ENCODE measurements at regions not wholly inside any gene's neighbourhood (a gene's known extent, or its start where the extent isn't known, plus 50 kb on each side); places are given as distances from the start of the nearest gene placed in this dataset.

DNA sequence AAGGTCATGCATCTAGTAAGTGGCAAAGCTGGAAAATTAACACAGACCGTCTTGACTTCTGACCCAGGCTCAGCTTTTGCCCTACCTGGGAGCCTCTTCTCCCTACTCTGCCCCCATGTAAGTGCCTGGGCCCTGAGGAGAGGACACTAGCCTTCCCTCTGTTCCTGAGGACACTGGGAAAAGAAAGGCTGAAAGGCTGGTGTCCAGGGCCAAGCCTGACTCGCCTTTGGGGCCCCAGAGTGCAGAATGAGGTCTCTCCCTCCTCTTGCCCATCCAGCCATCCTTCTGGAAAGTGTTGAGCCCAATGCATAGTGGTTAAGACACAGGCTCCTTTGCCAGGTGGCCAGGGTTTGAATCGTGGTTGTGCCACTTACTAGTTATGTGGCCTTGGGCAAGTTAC is 91.5 kb downstream of the PJA1 start:
- ChIA-PET SMC1A (ENCODE audit: uncharacterized antibody, unreplicated experiment) (no interaction called here), POLR2A (no interaction called here)
- no peak for FAIRE-seq
- TF ChIP-seq, protein P1, sequence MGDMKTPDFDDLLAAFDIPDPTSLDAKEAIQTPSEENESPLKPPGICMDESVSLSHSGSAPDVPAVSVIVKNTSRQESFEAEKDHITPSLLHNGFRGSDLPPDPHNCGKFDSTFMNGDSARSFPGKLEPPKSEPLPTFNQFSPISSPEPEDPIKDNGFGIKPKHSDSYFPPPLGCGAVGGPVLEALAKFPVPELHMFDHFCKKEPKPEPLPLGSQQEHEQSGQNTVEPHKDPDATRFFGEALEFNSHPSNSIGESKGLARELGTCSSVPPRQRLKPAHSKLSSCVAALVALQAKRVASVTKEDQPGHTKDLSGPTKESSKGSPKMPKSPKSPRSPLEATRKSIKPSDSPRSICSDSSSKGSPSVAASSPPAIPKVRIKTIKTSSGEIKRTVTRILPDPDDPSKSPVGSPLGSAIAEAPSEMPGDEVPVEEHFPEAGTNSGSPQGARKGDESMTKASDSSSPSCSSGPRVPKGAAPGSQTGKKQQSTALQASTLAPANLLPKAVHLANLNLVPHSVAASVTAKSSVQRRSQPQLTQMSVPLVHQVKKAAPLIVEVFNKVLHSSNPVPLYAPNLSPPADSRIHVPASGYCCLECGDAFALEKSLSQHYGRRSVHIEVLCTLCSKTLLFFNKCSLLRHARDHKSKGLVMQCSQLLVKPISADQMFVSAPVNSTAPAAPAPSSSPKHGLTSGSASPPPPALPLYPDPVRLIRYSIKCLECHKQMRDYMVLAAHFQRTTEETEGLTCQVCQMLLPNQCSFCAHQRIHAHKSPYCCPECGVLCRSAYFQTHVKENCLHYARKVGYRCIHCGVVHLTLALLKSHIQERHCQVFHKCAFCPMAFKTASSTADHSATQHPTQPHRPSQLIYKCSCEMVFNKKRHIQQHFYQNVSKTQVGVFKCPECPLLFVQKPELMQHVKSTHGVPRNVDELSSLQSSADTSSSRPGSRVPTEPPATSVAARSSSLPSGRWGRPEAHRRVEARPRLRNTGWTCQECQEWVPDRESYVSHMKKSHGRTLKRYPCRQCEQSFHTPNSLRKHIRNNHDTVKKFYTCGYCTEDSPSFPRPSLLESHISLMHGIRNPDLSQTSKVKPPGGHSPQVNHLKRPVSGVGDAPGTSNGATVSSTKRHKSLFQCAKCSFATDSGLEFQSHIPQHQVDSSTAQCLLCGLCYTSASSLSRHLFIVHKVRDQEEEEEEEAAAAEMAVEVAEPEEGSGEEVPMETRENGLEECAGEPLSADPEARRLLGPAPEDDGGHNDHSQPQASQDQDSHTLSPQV (IDR thresholded peaks at IDR 0.05) = no peak
- no peak for TF ChIP-seq ZSCAN29 (IDR thresholded peaks at IDR 0.05)
- no peak for TF ChIP-seq SMC3 (IDR thresholded peaks at IDR 0.05; ENCODE audit: borderline replicate concordance, low read length)
- TF ChIP-seq, protein P2, sequence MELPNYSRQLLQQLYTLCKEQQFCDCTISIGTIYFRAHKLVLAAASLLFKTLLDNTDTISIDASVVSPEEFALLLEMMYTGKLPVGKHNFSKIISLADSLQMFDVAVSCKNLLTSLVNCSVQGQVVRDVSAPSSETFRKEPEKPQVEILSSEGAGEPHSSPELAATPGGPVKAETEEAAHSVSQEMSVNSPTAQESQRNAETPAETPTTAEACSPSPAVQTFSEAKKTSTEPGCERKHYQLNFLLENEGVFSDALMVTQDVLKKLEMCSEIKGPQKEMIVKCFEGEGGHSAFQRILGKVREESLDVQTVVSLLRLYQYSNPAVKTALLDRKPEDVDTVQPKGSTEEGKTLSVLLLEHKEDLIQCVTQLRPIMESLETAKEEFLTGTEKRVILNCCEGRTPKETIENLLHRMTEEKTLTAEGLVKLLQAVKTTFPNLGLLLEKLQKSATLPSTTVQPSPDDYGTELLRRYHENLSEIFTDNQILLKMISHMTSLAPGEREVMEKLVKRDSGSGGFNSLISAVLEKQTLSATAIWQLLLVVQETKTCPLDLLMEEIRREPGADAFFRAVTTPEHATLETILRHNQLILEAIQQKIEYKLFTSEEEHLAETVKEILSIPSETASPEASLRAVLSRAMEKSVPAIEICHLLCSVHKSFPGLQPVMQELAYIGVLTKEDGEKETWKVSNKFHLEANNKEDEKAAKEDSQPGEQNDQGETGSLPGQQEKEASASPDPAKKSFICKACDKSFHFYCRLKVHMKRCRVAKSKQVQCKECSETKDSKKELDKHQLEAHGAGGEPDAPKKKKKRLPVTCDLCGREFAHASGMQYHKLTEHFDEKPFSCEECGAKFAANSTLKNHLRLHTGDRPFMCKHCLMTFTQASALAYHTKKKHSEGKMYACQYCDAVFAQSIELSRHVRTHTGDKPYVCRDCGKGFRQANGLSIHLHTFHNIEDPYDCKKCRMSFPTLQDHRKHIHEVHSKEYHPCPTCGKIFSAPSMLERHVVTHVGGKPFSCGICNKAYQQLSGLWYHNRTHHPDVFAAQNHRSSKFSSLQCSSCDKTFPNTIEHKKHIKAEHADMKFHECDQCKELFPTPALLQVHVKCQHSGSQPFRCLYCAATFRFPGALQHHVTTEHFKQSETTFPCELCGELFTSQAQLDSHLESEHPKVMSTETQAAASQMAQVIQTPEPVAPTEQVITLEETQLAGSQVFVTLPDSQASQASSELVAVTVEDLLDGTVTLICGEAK (IDR thresholded peaks at IDR 0.05; ENCODE audit: borderline replicate concordance) = no peak
- TF ChIP-seq, protein P3, sequence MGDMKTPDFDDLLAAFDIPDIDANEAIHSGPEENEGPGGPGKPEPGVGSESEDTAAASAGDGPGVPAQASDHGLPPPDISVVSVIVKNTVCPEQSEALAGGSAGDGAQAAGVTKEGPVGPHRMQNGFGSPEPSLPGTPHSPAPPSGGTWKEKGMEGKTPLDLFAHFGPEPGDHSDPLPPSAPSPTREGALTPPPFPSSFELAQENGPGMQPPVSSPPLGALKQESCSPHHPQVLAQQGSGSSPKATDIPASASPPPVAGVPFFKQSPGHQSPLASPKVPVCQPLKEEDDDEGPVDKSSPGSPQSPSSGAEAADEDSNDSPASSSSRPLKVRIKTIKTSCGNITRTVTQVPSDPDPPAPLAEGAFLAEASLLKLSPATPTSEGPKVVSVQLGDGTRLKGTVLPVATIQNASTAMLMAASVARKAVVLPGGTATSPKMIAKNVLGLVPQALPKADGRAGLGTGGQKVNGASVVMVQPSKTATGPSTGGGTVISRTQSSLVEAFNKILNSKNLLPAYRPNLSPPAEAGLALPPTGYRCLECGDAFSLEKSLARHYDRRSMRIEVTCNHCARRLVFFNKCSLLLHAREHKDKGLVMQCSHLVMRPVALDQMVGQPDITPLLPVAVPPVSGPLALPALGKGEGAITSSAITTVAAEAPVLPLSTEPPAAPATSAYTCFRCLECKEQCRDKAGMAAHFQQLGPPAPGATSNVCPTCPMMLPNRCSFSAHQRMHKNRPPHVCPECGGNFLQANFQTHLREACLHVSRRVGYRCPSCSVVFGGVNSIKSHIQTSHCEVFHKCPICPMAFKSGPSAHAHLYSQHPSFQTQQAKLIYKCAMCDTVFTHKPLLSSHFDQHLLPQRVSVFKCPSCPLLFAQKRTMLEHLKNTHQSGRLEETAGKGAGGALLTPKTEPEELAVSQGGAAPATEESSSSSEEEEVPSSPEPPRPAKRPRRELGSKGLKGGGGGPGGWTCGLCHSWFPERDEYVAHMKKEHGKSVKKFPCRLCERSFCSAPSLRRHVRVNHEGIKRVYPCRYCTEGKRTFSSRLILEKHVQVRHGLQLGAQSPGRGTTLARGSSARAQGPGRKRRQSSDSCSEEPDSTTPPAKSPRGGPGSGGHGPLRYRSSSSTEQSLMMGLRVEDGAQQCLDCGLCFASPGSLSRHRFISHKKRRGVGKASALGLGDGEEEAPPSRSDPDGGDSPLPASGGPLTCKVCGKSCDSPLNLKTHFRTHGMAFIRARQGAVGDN (IDR thresholded peaks at IDR 0.05) = no peak
- TF ChIP-seq CBX3 (IDR thresholded peaks at IDR 0.05; ENCODE audit: borderline replicate concordance, low read depth) = no peak
- no peak for TF ChIP-seq EED (IDR thresholded peaks at IDR 0.05; ENCODE audit: low read depth)
- no peak for TF ChIP-seq RFX5 (IDR thresholded peaks at IDR 0.05; ENCODE audit: low read depth, low read length)
- no peak for TF ChIP-seq MTA2 (IDR thresholded peaks at IDR 0.05; ENCODE audit: low read depth)
- TF ChIP-seq, protein P4, sequence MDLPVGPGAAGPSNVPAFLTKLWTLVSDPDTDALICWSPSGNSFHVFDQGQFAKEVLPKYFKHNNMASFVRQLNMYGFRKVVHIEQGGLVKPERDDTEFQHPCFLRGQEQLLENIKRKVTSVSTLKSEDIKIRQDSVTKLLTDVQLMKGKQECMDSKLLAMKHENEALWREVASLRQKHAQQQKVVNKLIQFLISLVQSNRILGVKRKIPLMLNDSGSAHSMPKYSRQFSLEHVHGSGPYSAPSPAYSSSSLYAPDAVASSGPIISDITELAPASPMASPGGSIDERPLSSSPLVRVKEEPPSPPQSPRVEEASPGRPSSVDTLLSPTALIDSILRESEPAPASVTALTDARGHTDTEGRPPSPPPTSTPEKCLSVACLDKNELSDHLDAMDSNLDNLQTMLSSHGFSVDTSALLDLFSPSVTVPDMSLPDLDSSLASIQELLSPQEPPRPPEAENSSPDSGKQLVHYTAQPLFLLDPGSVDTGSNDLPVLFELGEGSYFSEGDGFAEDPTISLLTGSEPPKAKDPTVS (IDR thresholded peaks at IDR 0.05; ENCODE audit: low read depth, low read length) = no peak

More for the DNA sequence above, 91.5 kb downstream of the PJA1 start:
- Histone ChIP-seq H4K20me1 (ENCODE audit: control insufficient read depth, insufficient read depth) (no peaks in the 10 kb centered on the region; the same call in 1 of the 2 replicates), H3K4me3 (no peak overlapping the region), H3K9ac (ENCODE audit: control insufficient read depth, insufficient read depth, low read length) (no peak overlapping the region), H2AFZ (ENCODE audit: control insufficient read depth, low read depth, low read length) (no peak overlapping the region), H3K79me2 (ENCODE audit: control insufficient read depth, insufficient read depth, low read length) (no peaks in the 10 kb centered on the region), H3K4me2 (ENCODE audit: control insufficient read depth, insufficient read depth) (no peak overlapping the region), H3K4me1 (ENCODE audit: control insufficient read depth, insufficient read depth, low read length) (no peaks in the 10 kb centered on the region), H3K27me3 (replicated peaks in 1 of 2; ENCODE audit: control insufficient read depth in 2 of 2, insufficient read depth in 2 of 2, low read length in 1 of 2) (no peaks in the 10 kb centered on the region; a peak in 1 of 4 replicates), H3K36me3 (ENCODE audit: control insufficient read depth in 2 of 2, insufficient read depth in 2 of 2, low read length in 1 of 2) (no peaks in the 10 kb centered on the region), H3K9me3 (replicated peaks; ENCODE audit: control insufficient read depth, insufficient read depth, low read length) (no peaks in the 10 kb centered on the region), H3K27ac (ENCODE audit: control insufficient read depth, insufficient read depth) (no peak overlapping the region)
- intact Hi-C loops (cut with micrococcal nuclease; ENCODE audit: unreplicated experiment) (no loop called here), in situ Hi-C loops (cut with MboI) (no loop called here)
- DNase-seq (ENCODE audit: low read depth, low spot score) (no peak), ATAC-seq (no peak)
- CTCF ChIA-PET = no interaction called here
- RAD21 ChIA-PET (ENCODE audit: unreplicated experiment) = no interaction called here
- no TSS peak for BruUV-seq (replicated peaks)
- 0% methylated on average over 3 of the region's 3 CpGs for WGBS (ENCODE audit: insufficient coverage, insufficient replicate concordance, low lambda C conversion rate, missing lambda C conversion rate)

All from GM12878 (cell line).